ENCODE measurements at regions not wholly inside any gene's neighbourhood (a gene's known extent, or its start where the extent isn't known, plus 50 kb on each side); places are given as distances from the start of the nearest gene placed in this dataset.

DNA sequence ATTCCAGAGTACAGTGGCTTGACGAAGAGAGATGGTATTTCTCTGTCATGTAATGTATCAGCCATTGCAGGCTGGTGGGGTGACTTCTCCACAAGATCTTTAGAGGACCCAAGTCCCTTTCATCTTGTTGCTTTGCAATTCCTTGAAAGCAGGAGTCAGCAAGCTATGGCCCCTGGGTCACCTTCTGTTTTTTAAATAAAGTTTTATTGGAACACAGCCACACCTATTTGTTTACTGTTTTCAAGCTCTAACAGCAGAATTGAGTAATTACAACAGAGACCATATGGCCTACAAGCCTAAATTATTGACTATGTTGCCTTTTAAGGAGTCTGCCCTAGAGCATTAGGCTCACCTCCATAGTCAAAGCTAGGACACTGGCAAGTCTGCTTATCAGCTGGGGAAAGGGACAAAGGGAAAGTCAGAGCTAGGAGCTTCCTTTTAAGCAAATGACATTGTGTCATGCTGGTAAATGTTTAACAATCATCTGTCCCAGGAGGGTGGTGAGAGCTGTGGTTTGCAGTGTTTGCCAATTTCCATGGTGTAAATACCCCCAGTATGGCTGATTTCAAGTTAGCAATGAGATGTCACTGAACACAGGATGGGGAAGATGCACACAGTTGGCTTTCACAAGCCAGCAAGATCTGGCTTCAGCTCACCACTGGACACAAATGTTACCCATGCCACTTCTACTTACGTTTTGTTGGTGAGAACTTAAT, 87.7 kb upstream of the PWP1 start:
- Histone ChIP-seq H3K9me3 (peaks cover 14% of the 10 kb centered on the region), H3K4me1 (no peaks in the 10 kb centered on the region), H3K27me3 (ENCODE audit: insufficient read depth in 3 of 3, low read length in 2 of 3) (no peaks in the 10 kb centered on the region), H3K27ac (no peak overlapping the region), H3K4me3 (no peak overlapping the region), H3K36me3 (ENCODE audit: insufficient read depth in 1 of 2, low read depth in 1 of 2) (no peaks in the 10 kb centered on the region)
- 64 to 87% (median 74%) methylated on average over 2 of the region's 2 CpGs for WGBS, 3 donors
- DNase-seq (no peak), ATAC-seq (no peak)
- intact Hi-C loops (cut with DNase I) = no loop called here
- TF ChIP-seq, protein P1, sequence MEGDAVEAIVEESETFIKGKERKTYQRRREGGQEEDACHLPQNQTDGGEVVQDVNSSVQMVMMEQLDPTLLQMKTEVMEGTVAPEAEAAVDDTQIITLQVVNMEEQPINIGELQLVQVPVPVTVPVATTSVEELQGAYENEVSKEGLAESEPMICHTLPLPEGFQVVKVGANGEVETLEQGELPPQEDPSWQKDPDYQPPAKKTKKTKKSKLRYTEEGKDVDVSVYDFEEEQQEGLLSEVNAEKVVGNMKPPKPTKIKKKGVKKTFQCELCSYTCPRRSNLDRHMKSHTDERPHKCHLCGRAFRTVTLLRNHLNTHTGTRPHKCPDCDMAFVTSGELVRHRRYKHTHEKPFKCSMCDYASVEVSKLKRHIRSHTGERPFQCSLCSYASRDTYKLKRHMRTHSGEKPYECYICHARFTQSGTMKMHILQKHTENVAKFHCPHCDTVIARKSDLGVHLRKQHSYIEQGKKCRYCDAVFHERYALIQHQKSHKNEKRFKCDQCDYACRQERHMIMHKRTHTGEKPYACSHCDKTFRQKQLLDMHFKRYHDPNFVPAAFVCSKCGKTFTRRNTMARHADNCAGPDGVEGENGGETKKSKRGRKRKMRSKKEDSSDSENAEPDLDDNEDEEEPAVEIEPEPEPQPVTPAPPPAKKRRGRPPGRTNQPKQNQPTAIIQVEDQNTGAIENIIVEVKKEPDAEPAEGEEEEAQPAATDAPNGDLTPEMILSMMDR (IDR thresholded peaks at IDR 0.05) = no peak

DNA sequence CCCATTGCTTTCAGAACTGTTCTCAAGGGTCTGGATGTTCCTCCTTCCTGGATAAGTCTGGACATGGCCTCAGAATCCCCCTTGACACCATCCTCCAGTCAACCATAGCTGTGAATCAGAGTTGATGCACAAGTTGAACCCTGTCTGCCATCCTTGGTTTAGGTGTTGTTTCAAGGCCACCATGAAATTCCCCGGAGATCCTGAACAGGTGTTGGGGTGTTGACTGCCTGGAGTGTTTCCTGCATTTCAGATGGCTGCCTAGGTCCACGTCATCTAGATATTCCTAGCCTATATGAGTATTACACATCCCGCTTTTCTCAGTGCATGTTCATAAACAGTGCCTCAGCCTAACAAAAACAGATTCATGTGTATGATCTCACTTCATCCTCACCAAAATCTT, 86.7 kb upstream of the PWP1 start:
- Histone ChIP-seq H3K27me3 (ENCODE audit: insufficient read depth in 3 of 3, low read length in 2 of 3) (no peaks in the 10 kb centered on the region), H3K27ac (no peak overlapping the region), H3K4me1 (no peaks in the 10 kb centered on the region), H3K36me3 (ENCODE audit: insufficient read depth in 1 of 2, low read depth in 1 of 2) (no peaks in the 10 kb centered on the region), H3K4me3 (no peak overlapping the region), H3K9me3 (peaks cover 3% of the 10 kb centered on the region)
- ATAC-seq (no peak), DNase-seq (no peak)
- 70 to 74% (median 71%) methylated on average over 3 of the region's 3 CpGs for WGBS, 3 donors
- intact Hi-C loops (cut with DNase I) = no loop called here
- TF ChIP-seq, protein P1 (IDR thresholded peaks at IDR 0.05) = no peak

DNA sequence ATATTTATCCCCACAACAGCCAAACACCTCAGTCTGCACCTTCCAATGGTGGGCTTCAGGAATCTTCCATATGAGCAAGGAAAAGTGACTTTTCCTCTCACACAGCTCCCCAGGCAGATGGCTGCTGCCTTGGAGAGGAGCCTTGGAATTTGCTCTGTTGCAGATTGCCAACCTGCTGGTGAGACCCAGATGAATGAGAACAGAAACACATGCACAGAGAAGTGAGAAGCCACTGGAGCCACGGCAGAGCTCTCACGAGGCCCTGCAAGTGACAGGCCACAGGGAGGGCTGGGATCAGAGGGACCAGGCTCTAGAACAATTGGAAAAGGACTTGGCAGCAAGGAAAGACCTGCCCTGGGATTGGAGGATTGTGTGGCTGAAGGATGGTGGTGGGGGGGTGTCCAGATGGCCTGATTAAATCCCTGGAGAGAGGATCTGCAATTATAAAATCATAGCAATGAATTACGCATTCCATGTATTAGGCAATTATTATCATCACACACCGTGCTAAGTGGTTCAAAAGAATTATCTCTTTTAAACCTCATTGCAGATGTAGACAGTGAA, 84.9 kb upstream of the PWP1 start:
- Histone ChIP-seq H3K27ac (no peak overlapping the region), H3K9me3 (no peaks in the 10 kb centered on the region), H3K4me1 (no peaks in the 10 kb centered on the region), H3K27me3 (ENCODE audit: insufficient read depth in 3 of 3, low read length in 2 of 3) (no peaks in the 10 kb centered on the region), H3K4me3 (no peak overlapping the region), H3K36me3 (ENCODE audit: insufficient read depth in 1 of 2, low read depth in 1 of 2) (no peaks in the 10 kb centered on the region)
- 29 to 32% (median 30%) methylated on average over 4 of the region's 4 CpGs for whole genome bisulfite sequencing, 3 donors
- DNase-seq = no peak
- intact Hi-C loops (cut with DNase I) = no loop called here
- no peak for ATAC-seq
- TF ChIP-seq, protein P1 (IDR thresholded peaks at IDR 0.05) = no peak

DNA sequence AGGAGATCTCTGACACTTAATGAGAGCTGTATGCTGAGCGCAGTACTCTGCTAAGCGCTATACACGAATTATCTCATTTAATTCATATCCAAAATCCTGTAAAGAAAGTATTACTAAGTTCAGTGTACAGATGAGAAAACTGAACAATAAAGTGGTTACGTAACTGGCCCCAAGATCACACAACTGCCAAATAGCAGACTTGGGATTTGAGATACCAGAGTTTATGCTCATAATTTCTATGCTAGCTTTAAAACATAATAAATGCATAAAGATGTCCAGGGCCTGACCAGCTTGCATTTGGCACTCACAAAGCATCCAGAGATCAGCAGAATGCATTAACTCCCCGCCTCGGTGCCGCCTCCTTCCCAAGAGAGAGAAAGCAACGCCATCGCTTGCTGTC, 83.2 kb upstream of the PWP1 start:
- H3K9me3 ChIP-seq = no peaks in the 10 kb centered on the region
- TF ChIP-seq, protein P1 (IDR thresholded peaks at IDR 0.05) = no peak
- intact Hi-C loops (cut with DNase I) = no loop called here
- H3K27ac ChIP-seq = no peak overlapping the region
- H3K4me3 ChIP-seq = no peak overlapping the region
- DNase-seq = no peak
- H3K4me1 ChIP-seq = no peaks in the 10 kb centered on the region
- H3K27me3 ChIP-seq (ENCODE audit: insufficient read depth in 3 of 3, low read length in 2 of 3) = no peaks in the 10 kb centered on the region
- ATAC-seq = no peak
- WGBS, 3 donors = 78 to 79% (median 78%) methylated on average over 9 of the region's 9 CpGs
- H3K36me3 ChIP-seq (ENCODE audit: insufficient read depth in 1 of 2, low read depth in 1 of 2) = no peaks in the 10 kb centered on the region
